Immature natural killer cell (primary cell): ENCODE measurements at regions not wholly inside any gene's neighbourhood (a gene's known extent, or its start where the extent isn't known, plus 50 kb on each side); places are given as distances from the start of the nearest gene placed in this dataset.

Experiments used
- DNase-seq, 3 donors: peaks; one replicate each; pipeline ENCODE4 v3.0.0; 2022; ENCODE audit warnings: mixed read lengths in 1 of 3
- H3K27ac Mint-ChIP-seq, 6 donors: one replicate each; pipeline ENCODE4 v1.8.0; 2020; ENCODE audit warnings: mixed read lengths in 6 of 6, mild to moderate bottlenecking in 5 of 6, inconsistent platforms in 4 of 6, moderate library complexity in 3 of 6
- H3K27me3 Mint-ChIP-seq, 3 donors: one replicate each; pipeline ENCODE4 v1.8.0; 2020 to 2021; ENCODE audit warnings: low read depth in 3 of 3, mild to moderate bottlenecking in 3 of 3, mixed read lengths in 3 of 3, moderate library complexity in 3 of 3, inconsistent platforms in 1 of 3
- H3K36me3 Mint-ChIP-seq, 3 donors: one replicate each; pipeline ENCODE4 v1.8.0; 2020; ENCODE audit warnings: mixed read lengths in 3 of 3, inconsistent platforms in 2 of 3, mild to moderate bottlenecking in 2 of 3
- H3K4me1 Mint-ChIP-seq, 2 donors: one replicate each; pipeline ENCODE4 v1.8.0; 2020; ENCODE audit warnings: inconsistent platforms in 2 of 2, mild to moderate bottlenecking in 2 of 2, mixed read lengths in 2 of 2, moderate library complexity in 1 of 2
- H3K4me3 Mint-ChIP-seq, 5 donors: one replicate each; pipeline ENCODE4 v1.8.0; 2020; ENCODE audit warnings: mild to moderate bottlenecking in 5 of 5, mixed read lengths in 5 of 5, inconsistent platforms in 3 of 5, moderate library complexity in 3 of 5
- H3K9me3 Mint-ChIP-seq, 6 donors: one replicate each; pipeline ENCODE4 v1.8.0; 2020; ENCODE audit warnings: mild to moderate bottlenecking in 6 of 6, mixed read lengths in 6 of 6, inconsistent platforms in 4 of 6, moderate library complexity in 3 of 6

- Mint-ChIP-seq H3K27ac (no peak overlapping the region), H3K4me1 (no peaks in the 10 kb centered on the region), H3K27me3 (peaks cover 0 to 7% (median 2%) of the 10 kb centered on the region in 3 donors), H3K9me3 (no peaks in the 10 kb centered on the region), H3K36me3 (peaks cover 4 to 11% (median 9%) of the 10 kb centered on the region in 3 donors), H3K4me3 (no peak overlapping the region)
- no peak for DNase-seq
These were observed 363.9 kb downstream of the SEC14L1 start for GRCh38 chr17:77504652-77505155.

GRCh38 chr17:77505181-77505639, 364.4 kb downstream of the SEC14L1 start:
- Mint-ChIP-seq H3K9me3 (no peaks in the 10 kb centered on the region), H3K4me3 (no peak overlapping the region), H3K36me3 (peaks cover 4 to 11% (median 9%) of the 10 kb centered on the region in 3 donors), H3K27ac (no peak overlapping the region), H3K27me3 (peaks cover 0 to 3% (median 2%) of the 10 kb centered on the region in 3 donors), H3K4me1 (no peaks in the 10 kb centered on the region)
- DNase-seq = no peak

DNA sequence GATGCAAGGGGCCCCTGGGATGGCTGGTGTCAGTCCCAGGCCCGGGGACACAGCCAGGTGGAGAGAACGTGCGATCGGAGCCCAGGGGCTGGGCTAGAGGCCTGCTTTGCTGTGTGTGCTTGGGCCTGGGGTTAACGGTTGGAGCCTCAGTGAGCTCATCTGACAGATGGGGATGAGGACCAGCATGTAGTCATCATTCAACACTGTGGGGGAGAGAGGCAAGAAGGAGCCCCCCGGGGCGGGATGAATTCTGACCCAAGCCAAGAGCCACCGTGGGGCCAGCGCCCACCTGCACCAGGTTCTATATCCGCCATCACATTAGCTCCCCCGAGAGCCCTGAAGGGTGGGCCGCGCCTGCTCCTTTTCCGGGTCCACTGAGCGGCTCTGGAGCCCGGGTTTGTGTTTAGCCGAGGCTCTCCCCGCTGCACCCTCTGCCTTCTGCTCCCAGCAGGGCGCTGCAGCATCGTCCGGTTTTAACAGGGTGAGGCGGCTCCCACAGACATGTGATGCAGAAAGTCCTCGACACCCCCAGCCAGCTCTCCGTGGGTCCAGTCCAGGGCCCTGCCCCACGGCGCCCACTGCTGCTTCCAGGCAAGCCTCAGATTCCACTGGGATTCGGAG, 365.7 kb downstream of the SEC14L1 start:
- peaks cover 0 to 4% (median 2%) of the 10 kb centered on the region in 3 donors for H3K27me3 Mint-ChIP-seq
- H3K36me3 Mint-ChIP-seq = peaks cover 4 to 10% (median 5%) of the 10 kb centered on the region in 3 donors
- no peaks in the 10 kb centered on the region for H3K4me1 Mint-ChIP-seq
- H3K4me3 Mint-ChIP-seq = no peak overlapping the region
- no peak overlapping the region for H3K27ac Mint-ChIP-seq
- peaks cover 0 to 5% (median 2%) of the 10 kb centered on the region in 6 donors for H3K9me3 Mint-ChIP-seq
- no peak for DNase-seq

DNA sequence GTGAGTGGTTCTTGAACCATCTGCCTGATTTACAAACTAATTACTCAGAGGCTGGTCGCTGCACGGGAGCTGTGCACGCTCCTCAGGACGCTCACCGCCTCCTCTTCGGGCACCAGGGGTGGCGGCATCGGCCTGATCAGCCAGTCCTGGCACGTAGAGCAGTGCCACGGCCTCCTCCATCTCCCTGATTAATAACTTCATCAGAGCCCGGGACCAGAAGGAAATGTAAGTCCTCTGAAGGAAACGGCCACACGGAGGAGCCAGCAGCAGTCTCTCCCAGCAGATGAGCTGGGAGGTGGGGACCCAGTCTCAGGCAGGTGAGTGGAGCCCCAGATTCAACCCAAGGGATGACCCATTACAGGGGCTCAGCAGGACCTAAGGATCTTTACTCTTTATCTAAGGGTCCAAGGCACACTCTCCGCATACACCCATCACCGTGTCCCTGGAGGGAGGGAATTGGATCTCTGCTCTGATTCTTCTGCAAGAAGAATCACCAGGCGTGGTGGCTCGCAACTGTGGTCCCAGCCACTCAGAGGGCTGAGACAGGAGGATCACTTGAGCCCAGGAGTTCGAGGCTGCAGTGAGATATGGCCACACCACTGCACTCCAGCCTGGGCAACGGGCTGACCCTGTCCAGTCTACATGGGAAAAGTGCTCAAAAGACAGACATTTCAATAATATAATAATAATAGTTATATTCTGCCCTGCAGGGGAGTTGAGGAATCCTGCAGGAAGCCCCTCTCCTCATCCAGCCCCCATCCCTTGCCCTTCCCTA, 366.5 kb downstream of the SEC14L1 start:
- DNase-seq = no peak
- Mint-ChIP-seq H3K4me1 (no peaks in the 10 kb centered on the region), H3K9me3 (peaks cover 0 to 13% (median 6%) of the 10 kb centered on the region in 6 donors), H3K27ac (no peak overlapping the region), H3K4me3 (no peak overlapping the region), H3K36me3 (peaks cover 4 to 12% (median 8%) of the 10 kb centered on the region in 3 donors), H3K27me3 (peaks cover 2 to 4% (median 2%) of the 10 kb centered on the region in 3 donors)

- no peaks in the 10 kb centered on the region for H3K4me1 Mint-ChIP-seq
- no peak overlapping the region for H3K4me3 Mint-ChIP-seq
- peaks cover 0 to 16% (median 6%) of the 10 kb centered on the region in 6 donors for H3K9me3 Mint-ChIP-seq
- DNase-seq = no peak
- peaks cover 2 to 4% (median 4%) of the 10 kb centered on the region in 3 donors for H3K27me3 Mint-ChIP-seq
- H3K27ac Mint-ChIP-seq = no peak overlapping the region
- peaks cover 4 to 17% (median 8%) of the 10 kb centered on the region in 3 donors for H3K36me3 Mint-ChIP-seq
These were observed 367.4 kb downstream of the SEC14L1 start for GRCh38 chr17:77508047-77508715.

DNA sequence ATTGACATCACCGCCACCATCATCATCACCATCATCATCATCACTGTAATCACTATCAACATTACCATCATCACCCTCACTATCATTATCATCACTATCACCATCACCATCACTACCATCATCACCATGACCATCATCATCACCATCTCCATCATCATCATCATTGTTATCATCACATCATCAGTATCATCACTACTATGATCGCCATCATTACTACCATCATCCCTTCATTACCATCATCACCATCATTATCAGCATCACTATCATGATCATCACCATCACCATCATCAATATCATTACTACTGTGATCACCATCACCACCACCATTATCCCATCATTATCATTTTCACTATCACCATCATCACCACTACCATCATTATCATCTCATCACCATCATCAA, 368.3 kb downstream of the SEC14L1 start:
- peaks cover 0 to 16% (median 6%) of the 10 kb centered on the region in 6 donors for H3K9me3 Mint-ChIP-seq
- H3K36me3 Mint-ChIP-seq = peaks cover 4 to 18% (median 8%) of the 10 kb centered on the region in 3 donors
- no peaks in the 10 kb centered on the region for H3K4me1 Mint-ChIP-seq

DNA sequence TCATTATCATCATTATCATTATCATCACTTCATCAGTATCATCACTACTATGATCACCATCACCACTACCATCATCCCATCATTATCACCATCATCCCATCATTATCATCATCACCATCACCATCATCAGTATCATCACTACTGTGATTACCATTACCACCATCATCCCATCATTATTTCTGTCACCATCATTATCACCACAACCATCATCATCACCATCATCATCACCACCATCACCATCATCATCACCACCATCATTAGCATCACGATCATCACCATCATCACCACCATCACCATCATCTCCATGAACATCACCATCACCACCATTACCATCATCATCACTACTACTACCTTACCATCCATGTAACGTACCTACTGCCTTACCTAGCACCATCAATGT, 368.8 kb downstream of the SEC14L1 start:
- no peak for DNase-seq
- H3K4me1 Mint-ChIP-seq = no peaks in the 10 kb centered on the region
- peaks cover 4 to 18% (median 8%) of the 10 kb centered on the region in 3 donors for H3K36me3 Mint-ChIP-seq
- no peak overlapping the region for H3K4me3 Mint-ChIP-seq
- H3K27me3 Mint-ChIP-seq = peaks cover 2 to 4% (median 2%) of the 10 kb centered on the region in 3 donors
- H3K9me3 Mint-ChIP-seq = peaks cover 0 to 16% (median 6%) of the 10 kb centered on the region in 6 donors
- no peak overlapping the region for H3K27ac Mint-ChIP-seq

More for the DNA sequence above, 368.3 kb downstream of the SEC14L1 start:
- Mint-ChIP-seq H3K27me3 (peaks cover 2 to 4% (median 3%) of the 10 kb centered on the region in 3 donors), H3K4me3 (no peak overlapping the region), H3K27ac (no peak overlapping the region)
- no peak for DNase-seq

GRCh38 chr17:77510133-77510796, 369.5 kb downstream of the SEC14L1 start:
- H3K27me3 Mint-ChIP-seq = peaks cover 2 to 4% (median 2%) of the 10 kb centered on the region in 3 donors
- H3K4me3 Mint-ChIP-seq = no peak overlapping the region
- H3K36me3 Mint-ChIP-seq = peaks cover 4 to 18% (median 8%) of the 10 kb centered on the region in 3 donors
- no peak overlapping the region for H3K27ac Mint-ChIP-seq
- no peaks in the 10 kb centered on the region for H3K4me1 Mint-ChIP-seq
- H3K9me3 Mint-ChIP-seq = peaks cover 0 to 16% (median 6%) of the 10 kb centered on the region in 6 donors
- no peak for DNase-seq

DNA sequence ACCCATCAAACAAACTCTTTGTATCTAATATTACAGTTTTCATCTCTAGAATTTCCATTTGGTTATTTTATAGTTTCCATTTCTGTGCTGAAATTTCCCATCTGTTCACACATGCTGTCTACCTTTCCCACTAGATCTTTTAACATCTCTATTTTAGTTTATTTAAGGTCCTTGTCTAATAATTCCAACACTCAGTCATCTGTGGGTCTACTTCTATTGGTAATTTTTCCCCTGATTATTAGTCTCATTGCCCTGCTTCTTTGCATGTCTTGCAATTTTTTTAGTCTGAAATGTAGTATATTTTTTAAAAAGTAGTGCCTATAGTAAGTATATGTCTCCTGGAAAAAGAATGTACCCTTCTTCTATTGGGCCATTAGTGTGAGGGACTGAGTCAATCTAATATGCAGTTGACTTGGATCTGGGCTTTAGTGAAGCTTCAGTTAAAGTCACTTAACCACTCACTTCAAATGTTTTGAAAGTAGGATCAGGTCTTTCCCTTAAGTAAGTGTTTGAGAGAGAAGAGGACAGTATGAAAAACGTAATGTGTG, 370.8 kb downstream of the SEC14L1 start:
- Mint-ChIP-seq H3K9me3 (peaks cover 0 to 16% (median 6%) of the 10 kb centered on the region in 6 donors), H3K4me1 (no peaks in the 10 kb centered on the region), H3K27me3 (peaks cover 2 to 4% (median 4%) of the 10 kb centered on the region in 3 donors), H3K27ac (no peak overlapping the region), H3K36me3 (peaks cover 4 to 18% (median 8%) of the 10 kb centered on the region in 3 donors), H3K4me3 (no peak overlapping the region)
- DNase-seq = no peak

DNA sequence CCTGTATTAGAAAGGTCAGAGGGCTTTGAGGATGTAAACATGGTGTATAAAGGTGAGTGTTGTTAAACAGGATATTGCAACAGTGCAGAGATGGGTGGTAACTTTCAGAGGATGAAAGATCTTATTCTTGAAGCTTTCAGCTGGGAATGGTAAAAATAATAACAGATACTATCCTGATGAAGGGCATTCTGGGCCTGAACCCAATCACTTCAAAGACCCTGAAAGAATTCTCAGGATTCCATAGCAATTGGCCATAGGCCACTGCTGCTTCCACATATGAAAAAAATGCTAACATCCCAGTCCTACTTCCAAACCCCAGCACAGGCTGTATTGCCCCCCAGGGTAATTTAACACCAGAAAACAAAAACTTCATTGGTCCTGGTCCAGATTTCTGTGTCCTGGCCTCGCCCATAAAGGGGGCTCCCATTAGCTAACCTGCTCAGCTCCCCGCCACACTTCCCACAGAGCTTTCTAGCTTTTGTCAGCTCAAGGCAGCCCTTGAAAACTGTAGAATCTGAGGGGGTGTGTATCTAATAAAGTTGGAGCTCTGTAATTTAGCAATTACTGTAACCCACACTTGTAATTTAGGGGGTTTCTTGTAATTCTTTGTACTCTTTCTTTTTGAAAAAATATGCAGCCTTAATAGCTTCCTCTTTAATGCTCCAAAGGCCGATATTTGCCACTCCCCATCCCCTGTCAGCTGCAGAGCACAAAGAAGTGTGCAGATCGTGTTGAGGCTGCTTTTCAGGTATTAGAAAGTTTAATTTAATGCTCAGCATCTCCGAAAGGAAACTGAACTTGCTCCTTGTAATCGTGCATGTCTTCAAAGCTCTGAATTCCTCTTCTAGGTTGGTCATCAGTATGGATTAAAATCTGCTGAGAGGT, 371.5 kb downstream of the SEC14L1 start:
- Mint-ChIP-seq H3K4me1 (no peaks in the 10 kb centered on the region), H3K27ac (no peak overlapping the region), H3K36me3 (peaks cover 4 to 18% (median 8%) of the 10 kb centered on the region in 3 donors), H3K27me3 (peaks cover 2 to 4% (median 4%) of the 10 kb centered on the region in 3 donors), H3K9me3 (peaks cover 0 to 16% (median 6%) of the 10 kb centered on the region in 6 donors), H3K4me3 (no peak overlapping the region)
- DNase-seq = no peak

GRCh38 chr17:77513045-77513444, 372.3 kb downstream of the SEC14L1 start:
- Mint-ChIP-seq H3K4me3 (no peak overlapping the region), H3K9me3 (peaks cover 0 to 16% (median 6%) of the 10 kb centered on the region in 6 donors), H3K4me1 (no peaks in the 10 kb centered on the region), H3K27ac (no peak overlapping the region), H3K36me3 (peaks cover 4 to 18% (median 8%) of the 10 kb centered on the region in 3 donors), H3K27me3 (peaks cover 2 to 4% (median 4%) of the 10 kb centered on the region in 3 donors)
- DNase-seq = no peak

- H3K27me3 Mint-ChIP-seq = peaks cover 2 to 5% (median 4%) of the 10 kb centered on the region in 3 donors
These were observed 374.5 kb downstream of the SEC14L1 start for GRCh38 chr17:77515227-77515626.

More at GRCh38 chr17:77515227-77515626, 374.5 kb downstream of the SEC14L1 start:
- H3K4me1 Mint-ChIP-seq = no peaks in the 10 kb centered on the region
- peaks cover 4 to 18% (median 8%) of the 10 kb centered on the region in 3 donors for H3K36me3 Mint-ChIP-seq
- H3K27ac Mint-ChIP-seq = no peak overlapping the region
- DNase-seq = no peak
- H3K9me3 Mint-ChIP-seq = peaks cover 0 to 16% (median 6%) of the 10 kb centered on the region in 6 donors
- no peak overlapping the region for H3K4me3 Mint-ChIP-seq
